ENCODE measurements at regions not wholly inside any gene's neighbourhood (a gene's known extent, or its start where the extent isn't known, plus 50 kb on each side); places are given as distances from the start of the nearest gene placed in this dataset.

GRCh38 chr3:116802651-116803050 lies 93.1 kb downstream of the TUSC7 start:
- no peak for DNase-seq (ENCODE audit: low spot score)
- Histone ChIP-seq H3K79me1 (ENCODE audit: low read depth, low read length) (no peaks in the 10 kb centered on the region), H2BK5ac (ENCODE audit: low read length) (no peak overlapping the region), H3K14ac (ENCODE audit: low read length) (no peak overlapping the region), H3K27ac (replicated peaks; ENCODE audit: low read length) (no peak overlapping the region), H3K23ac (ENCODE audit: low read depth, low read length, poor library complexity) (no peak overlapping the region), H2AK5ac (ENCODE audit: low read depth, low read length) (no peak overlapping the region), H2AFZ (ENCODE audit: low read length) (no peak overlapping the region), H4K8ac (ENCODE audit: low read depth, low read length) (no peak overlapping the region), H4K91ac (ENCODE audit: low read depth, low read length, poor library complexity) (no peak overlapping the region), H3K4me3 (ENCODE audit: low read length in 2 of 2) (no peak overlapping the region), H3K9me3 (replicated peaks in 1 of 2; ENCODE audit: control insufficient read depth in 2 of 2, insufficient read depth in 1 of 2, low read depth in 1 of 2, low read length in 2 of 2) (no peaks in the 10 kb centered on the region), H3K18ac (ENCODE audit: low read length) (no peak overlapping the region), H2BK12ac (ENCODE audit: low read length) (no peak overlapping the region), H3K4ac (ENCODE audit: low read length) (no peak overlapping the region), H3K36me3 (replicated peaks in 1 of 2; ENCODE audit: control insufficient read depth in 2 of 2, insufficient read depth in 2 of 2, low read length in 2 of 2) (no peaks in the 10 kb centered on the region), H3K4me1 (ENCODE audit: control insufficient read depth in 2 of 2, insufficient read depth in 1 of 2, low read depth in 1 of 2, low read length in 2 of 2) (no peaks in the 10 kb centered on the region), H2BK120ac (ENCODE audit: low read depth, low read length) (no peak overlapping the region), H2BK15ac (ENCODE audit: low read length) (no peak overlapping the region), H3K4me2 (ENCODE audit: insufficient read depth, low read length, poor library complexity, severe bottlenecking) (no peak overlapping the region), H3K9ac (ENCODE audit: low read depth, low read length, poor library complexity) (no peak overlapping the region), H3K27me3 (ENCODE audit: control insufficient read depth in 3 of 3, insufficient read depth in 3 of 3, low read depth in 1 of 3, low read length in 3 of 3) (no peaks in the 10 kb centered on the region)

GRCh38 chr3:116806351-116806750 lies 96.8 kb downstream of the TUSC7 start:
- Histone ChIP-seq H3K27me3 (ENCODE audit: control insufficient read depth in 3 of 3, insufficient read depth in 3 of 3, low read depth in 1 of 3, low read length in 3 of 3) (no peaks in the 10 kb centered on the region), H3K23ac (ENCODE audit: low read depth, low read length, poor library complexity) (no peak overlapping the region), H3K4me2 (ENCODE audit: insufficient read depth, low read length, poor library complexity, severe bottlenecking) (no peak overlapping the region), H4K8ac (ENCODE audit: low read depth, low read length) (no peak overlapping the region), H3K4me3 (ENCODE audit: low read length in 2 of 2) (no peak overlapping the region), H2AK5ac (ENCODE audit: low read depth, low read length) (no peak overlapping the region), H2BK12ac (ENCODE audit: low read length) (no peak overlapping the region), H3K4me1 (ENCODE audit: control insufficient read depth in 2 of 2, insufficient read depth in 1 of 2, low read depth in 1 of 2, low read length in 2 of 2) (no peaks in the 10 kb centered on the region), H3K9me3 (replicated peaks in 1 of 2; ENCODE audit: control insufficient read depth in 2 of 2, insufficient read depth in 1 of 2, low read depth in 1 of 2, low read length in 2 of 2) (no peaks in the 10 kb centered on the region), H2AFZ (ENCODE audit: low read length) (no peak overlapping the region), H3K79me1 (ENCODE audit: low read depth, low read length) (no peaks in the 10 kb centered on the region), H2BK120ac (ENCODE audit: low read depth, low read length) (no peak overlapping the region), H3K36me3 (replicated peaks in 1 of 2; ENCODE audit: control insufficient read depth in 2 of 2, insufficient read depth in 2 of 2, low read length in 2 of 2) (no peaks in the 10 kb centered on the region), H4K91ac (ENCODE audit: low read depth, low read length, poor library complexity) (no peak overlapping the region), H3K14ac (ENCODE audit: low read length) (no peak overlapping the region), H3K4ac (ENCODE audit: low read length) (no peak overlapping the region), H3K9ac (ENCODE audit: low read depth, low read length, poor library complexity) (no peak overlapping the region), H3K27ac (replicated peaks; ENCODE audit: low read length) (no peak overlapping the region), H3K18ac (ENCODE audit: low read length) (no peak overlapping the region), H2BK5ac (ENCODE audit: low read length) (no peak overlapping the region), H2BK15ac (ENCODE audit: low read length) (no peak overlapping the region)
- DNase-seq (ENCODE audit: low spot score), result no peak
- WGBS, 2 donors (ENCODE audit: extremely low coverage in 2 of 2, insufficient read length in 2 of 2, insufficient replicate concordance in 1 of 2), result no CpG with 5 or more reads among the region's 1 CpG

GRCh38 chr3:116808725-116809124 lies 99.1 kb downstream of the TUSC7 start:
- H2BK5ac ChIP-seq (ENCODE audit: low read length), result no peak overlapping the region
- H3K9ac ChIP-seq (ENCODE audit: low read depth, low read length, poor library complexity), result no peak overlapping the region
- no peak overlapping the region for H4K91ac ChIP-seq (ENCODE audit: low read depth, low read length, poor library complexity)
- no peak overlapping the region for H2AK5ac ChIP-seq (ENCODE audit: low read depth, low read length)
- H3K4ac ChIP-seq (ENCODE audit: low read length), result no peak overlapping the region
- H3K79me1 ChIP-seq (ENCODE audit: low read depth, low read length), result no peaks in the 10 kb centered on the region
- no peak overlapping the region for H3K4me2 ChIP-seq (ENCODE audit: insufficient read depth, low read length, poor library complexity, severe bottlenecking)
- H2AFZ ChIP-seq (ENCODE audit: low read length), result no peak overlapping the region
- no peak overlapping the region for H2BK12ac ChIP-seq (ENCODE audit: low read length)
- no peak overlapping the region for H3K18ac ChIP-seq (ENCODE audit: low read length)
- WGBS, 2 donors (ENCODE audit: extremely low coverage in 2 of 2, insufficient read length in 2 of 2, insufficient replicate concordance in 1 of 2), result no CpG with 5 or more reads among the region's 1 CpG
- no peaks in the 10 kb centered on the region for H3K36me3 ChIP-seq (replicated peaks in 1 of 2; ENCODE audit: control insufficient read depth in 2 of 2, insufficient read depth in 2 of 2, low read length in 2 of 2)
- no peak overlapping the region for H3K27ac ChIP-seq (replicated peaks; ENCODE audit: low read length)
- H2BK120ac ChIP-seq (ENCODE audit: low read depth, low read length), result no peak overlapping the region
- no peaks in the 10 kb centered on the region for H3K27me3 ChIP-seq (ENCODE audit: control insufficient read depth in 3 of 3, insufficient read depth in 3 of 3, low read depth in 1 of 3, low read length in 3 of 3)
- H3K4me1 ChIP-seq (ENCODE audit: control insufficient read depth in 2 of 2, insufficient read depth in 1 of 2, low read depth in 1 of 2, low read length in 2 of 2), result no peaks in the 10 kb centered on the region
- no peak overlapping the region for H4K8ac ChIP-seq (ENCODE audit: low read depth, low read length)
- no peaks in the 10 kb centered on the region for H3K9me3 ChIP-seq (replicated peaks in 1 of 2; ENCODE audit: control insufficient read depth in 2 of 2, insufficient read depth in 1 of 2, low read depth in 1 of 2, low read length in 2 of 2)
- H3K4me3 ChIP-seq (ENCODE audit: low read length in 2 of 2), result no peak overlapping the region
- no peak overlapping the region for H3K23ac ChIP-seq (ENCODE audit: low read depth, low read length, poor library complexity)
- no peak overlapping the region for H2BK15ac ChIP-seq (ENCODE audit: low read length)
- DNase-seq (ENCODE audit: low spot score), result no peak
- no peak overlapping the region for H3K14ac ChIP-seq (ENCODE audit: low read length)

- Histone ChIP-seq H3K9me3 (replicated peaks in 1 of 2; ENCODE audit: control insufficient read depth in 2 of 2, insufficient read depth in 1 of 2, low read depth in 1 of 2, low read length in 2 of 2) (no peaks in the 10 kb centered on the region), H3K36me3 (replicated peaks in 1 of 2; ENCODE audit: control insufficient read depth in 2 of 2, insufficient read depth in 2 of 2, low read length in 2 of 2) (no peaks in the 10 kb centered on the region), H2AFZ (ENCODE audit: low read length) (no peak overlapping the region), H2BK120ac (ENCODE audit: low read depth, low read length) (no peak overlapping the region), H3K27ac (replicated peaks; ENCODE audit: low read length) (no peak overlapping the region), H4K8ac (ENCODE audit: low read depth, low read length) (no peak overlapping the region), H2AK5ac (ENCODE audit: low read depth, low read length) (no peak overlapping the region), H3K79me1 (ENCODE audit: low read depth, low read length) (no peaks in the 10 kb centered on the region), H3K9ac (ENCODE audit: low read depth, low read length, poor library complexity) (no peak overlapping the region), H3K23ac (ENCODE audit: low read depth, low read length, poor library complexity) (no peak overlapping the region), H3K27me3 (ENCODE audit: control insufficient read depth in 3 of 3, insufficient read depth in 3 of 3, low read depth in 1 of 3, low read length in 3 of 3) (no peaks in the 10 kb centered on the region), H3K4me3 (ENCODE audit: low read length in 2 of 2) (no peak overlapping the region), H3K4me2 (ENCODE audit: insufficient read depth, low read length, poor library complexity, severe bottlenecking) (no peak overlapping the region), H3K4me1 (ENCODE audit: control insufficient read depth in 2 of 2, insufficient read depth in 1 of 2, low read depth in 1 of 2, low read length in 2 of 2) (no peaks in the 10 kb centered on the region), H2BK15ac (ENCODE audit: low read length) (no peak overlapping the region), H2BK12ac (ENCODE audit: low read length) (no peak overlapping the region), H3K4ac (ENCODE audit: low read length) (no peak overlapping the region), H2BK5ac (ENCODE audit: low read length) (no peak overlapping the region), H4K91ac (ENCODE audit: low read depth, low read length, poor library complexity) (no peak overlapping the region), H3K18ac (ENCODE audit: low read length) (no peak overlapping the region), H3K14ac (ENCODE audit: low read length) (no peak overlapping the region)
- no peak for DNase-seq (ENCODE audit: low spot score)
- WGBS, 2 donors (ENCODE audit: extremely low coverage in 2 of 2, insufficient read length in 2 of 2, insufficient replicate concordance in 1 of 2), result no CpG with 5 or more reads among the region's 4 CpGs
Measured at GRCh38 chr3:116809208-116809607, 99.6 kb downstream of the TUSC7 start.

Data from neuronal stem cell (in vitro differentiated cells).